ENCODE measurements at regions not wholly inside any gene's neighbourhood (a gene's known extent, or its start where the extent isn't known, plus 50 kb on each side); places are given as distances from the start of the nearest gene placed in this dataset.
"Not testable (repeated sequence)": the region's sequence is repeated elsewhere in the genome, so short reads cannot be mapped to it uniquely, and the experiment has no call there.

DNA sequence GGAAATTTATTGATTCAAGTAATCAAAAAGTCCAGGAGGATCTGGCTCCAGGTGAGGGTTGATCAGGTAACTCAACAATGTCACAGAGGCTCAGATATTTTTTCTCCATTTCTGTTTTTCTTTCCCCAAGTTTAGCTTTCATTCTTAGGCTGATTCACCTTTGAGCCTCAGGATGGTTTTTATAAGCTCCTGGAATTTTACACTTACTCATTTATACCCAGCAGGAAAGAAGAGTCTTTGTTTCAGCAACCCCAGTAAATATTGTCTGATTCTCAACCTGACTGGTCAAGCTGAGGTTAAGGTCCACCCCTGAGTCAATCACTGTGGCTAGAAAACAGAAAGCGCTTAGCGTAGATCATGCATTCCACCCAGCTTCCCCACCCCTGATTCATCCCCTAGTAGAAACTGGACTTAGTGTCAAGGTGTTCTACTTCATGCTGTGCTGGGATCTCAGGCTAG lies 500.6 kb downstream of the KIF4B start:
- no peak for DNase-seq

DNA sequence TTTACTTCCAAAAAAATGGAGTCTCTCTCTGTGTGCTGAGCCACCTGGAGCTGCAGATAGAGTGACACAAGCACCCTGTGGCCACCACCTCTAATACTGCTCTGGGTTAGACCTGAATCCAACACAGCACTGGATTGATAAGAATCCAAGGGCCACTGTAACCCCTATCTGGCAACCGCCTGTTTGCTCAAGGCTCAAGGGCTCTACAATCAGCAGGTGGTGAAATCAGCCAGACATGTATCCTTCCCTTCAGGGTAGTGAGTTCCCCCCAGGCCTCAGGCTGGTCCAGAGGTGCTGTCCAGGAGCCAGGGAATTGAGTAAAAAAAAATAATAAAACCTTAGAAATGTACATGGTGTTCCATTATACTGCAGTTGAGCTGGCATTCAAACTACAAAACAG lies 509.0 kb downstream of the KIF4B start:
- DNase-seq = no peak

DNA sequence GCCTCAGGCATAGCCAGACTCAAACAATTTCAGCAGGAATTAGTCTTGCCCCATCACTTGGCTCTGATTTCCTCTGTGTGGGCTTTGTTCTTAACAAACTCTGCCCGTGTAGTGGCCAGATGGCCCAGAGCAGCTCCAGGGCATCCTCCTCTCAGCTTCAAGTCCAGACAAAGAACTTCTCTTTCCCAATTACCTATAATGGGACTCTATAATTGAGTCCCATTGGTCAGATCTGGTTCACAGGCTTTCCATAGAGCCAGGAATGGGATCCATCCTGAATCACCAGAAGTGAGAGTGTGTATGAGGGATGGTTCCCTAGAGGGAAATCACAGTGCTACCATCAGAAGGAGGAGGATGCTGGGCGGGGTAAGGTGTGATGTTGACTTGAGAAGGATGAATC lies 515.8 kb downstream of the KIF4B start:
- DNase-seq = no peak

DNA sequence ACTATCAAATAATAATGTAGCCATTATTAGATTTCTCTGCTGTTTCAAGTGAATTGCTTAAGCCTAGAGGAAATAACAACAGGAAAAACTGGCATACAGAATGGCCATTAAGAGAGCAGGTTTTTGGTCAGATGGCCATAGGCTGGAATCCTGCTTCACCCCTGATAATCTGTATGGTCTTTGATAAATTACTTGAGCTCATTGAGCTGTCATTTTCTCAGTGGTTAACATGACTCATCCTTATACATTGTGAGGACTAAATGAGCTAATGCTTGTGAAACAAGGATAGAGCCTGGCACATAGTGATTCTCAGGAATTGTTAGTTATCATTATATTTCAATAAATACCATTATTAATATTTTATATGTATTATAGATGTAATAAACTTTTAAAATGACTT lies 516.5 kb downstream of the KIF4B start:
- no peak for DNase-seq

DNA sequence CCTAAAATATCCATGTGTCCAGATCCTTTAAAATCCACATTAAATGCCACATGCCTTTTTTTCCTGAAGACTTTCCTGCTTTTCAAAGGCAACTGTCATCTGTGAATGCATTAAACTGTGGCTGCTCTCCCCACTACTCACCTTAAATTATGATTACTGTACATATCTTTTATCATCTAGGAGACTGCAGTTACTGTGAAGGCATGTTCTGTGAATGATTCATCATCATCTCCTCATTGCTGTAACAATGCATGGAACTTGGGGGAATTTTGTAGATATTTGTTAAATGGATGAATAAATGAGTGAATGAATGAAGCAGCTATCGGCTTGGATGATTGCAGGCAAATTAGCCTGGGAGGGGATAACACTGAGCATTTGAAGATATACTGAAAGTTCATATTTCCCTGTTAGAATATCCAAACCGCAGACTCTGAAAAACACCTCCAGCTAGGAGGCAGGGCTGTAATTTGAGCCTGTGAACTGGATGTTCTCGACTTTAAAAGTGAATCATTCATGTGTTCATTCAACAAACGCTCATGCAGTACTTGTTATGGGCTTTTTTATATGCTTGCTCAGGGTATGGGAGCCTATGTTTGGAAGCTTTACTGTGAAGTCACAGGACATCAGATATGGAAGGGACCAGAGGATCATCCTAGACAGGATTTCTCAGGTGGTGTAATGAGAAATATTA lies 519.2 kb downstream of the KIF4B start:
- DNase-seq = no peak

DNA sequence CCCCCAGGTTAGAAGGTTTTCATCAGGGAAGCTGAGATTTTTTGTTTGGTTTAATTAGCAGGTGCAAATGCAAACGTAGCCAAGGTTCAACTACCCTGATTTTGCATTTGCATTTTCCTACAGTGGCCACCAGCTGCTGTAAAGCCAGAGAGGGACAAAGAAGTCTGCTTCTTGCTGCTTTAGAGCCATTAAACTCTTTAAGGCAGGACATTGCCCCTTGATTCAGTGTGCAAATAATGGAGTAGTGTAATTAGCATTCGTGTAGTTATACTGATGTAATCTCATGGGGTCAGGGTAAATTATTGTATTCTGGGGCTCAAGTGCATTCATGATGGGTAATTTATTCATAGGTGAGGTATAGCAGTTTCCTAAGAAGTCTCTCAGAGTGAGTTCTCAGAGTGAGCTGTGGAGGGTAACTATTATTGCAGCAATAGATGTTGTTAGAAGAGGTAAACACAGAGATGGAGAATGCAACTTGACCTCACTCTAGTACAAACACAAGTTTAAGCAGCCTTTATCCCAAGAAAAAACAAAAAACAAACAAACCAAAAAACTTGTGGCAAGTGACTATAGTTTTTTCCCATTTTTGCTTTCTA lies 526.5 kb downstream of the KIF4B start:
- no peak for DNase-seq

DNA sequence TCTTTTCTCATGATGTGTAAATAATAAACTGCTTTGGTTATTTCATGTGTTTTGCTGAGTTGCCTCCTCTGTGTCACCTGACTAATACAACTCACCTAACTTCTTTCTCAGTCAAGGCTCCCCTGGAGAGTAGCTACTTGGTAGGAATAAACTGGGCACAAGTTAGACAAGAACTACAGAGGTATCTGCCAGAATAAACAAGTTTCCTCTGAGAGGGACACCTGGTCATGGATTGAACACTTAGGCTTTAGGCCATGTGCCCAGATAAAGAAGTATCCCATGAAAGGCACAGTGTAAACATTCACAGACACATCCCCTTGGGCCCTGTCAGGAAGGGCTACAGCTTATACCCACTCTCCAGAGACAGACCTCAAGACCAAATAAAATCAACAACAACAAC lies 532.5 kb downstream of the KIF4B start:
- no peak for DNase-seq

DNA sequence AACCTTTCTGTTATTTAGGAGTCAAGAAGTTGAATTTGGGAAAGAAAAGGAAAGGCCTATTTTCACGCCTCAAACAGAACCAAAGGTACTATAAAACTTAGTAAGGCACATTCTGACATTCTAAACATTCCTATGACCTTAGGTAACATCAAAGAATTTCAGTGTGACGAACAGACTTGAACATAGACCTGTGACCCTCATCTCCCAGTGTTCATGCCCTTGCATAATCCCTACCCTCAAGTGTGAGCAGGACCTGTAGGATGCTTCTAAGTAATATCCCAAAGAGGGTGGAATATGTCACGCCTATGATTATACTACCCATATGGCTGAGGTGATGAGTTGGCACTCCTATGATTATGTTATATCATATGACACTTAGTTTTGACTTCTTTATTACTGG lies 540.9 kb downstream of the KIF4B start:
- DNase-seq = no peak

DNA sequence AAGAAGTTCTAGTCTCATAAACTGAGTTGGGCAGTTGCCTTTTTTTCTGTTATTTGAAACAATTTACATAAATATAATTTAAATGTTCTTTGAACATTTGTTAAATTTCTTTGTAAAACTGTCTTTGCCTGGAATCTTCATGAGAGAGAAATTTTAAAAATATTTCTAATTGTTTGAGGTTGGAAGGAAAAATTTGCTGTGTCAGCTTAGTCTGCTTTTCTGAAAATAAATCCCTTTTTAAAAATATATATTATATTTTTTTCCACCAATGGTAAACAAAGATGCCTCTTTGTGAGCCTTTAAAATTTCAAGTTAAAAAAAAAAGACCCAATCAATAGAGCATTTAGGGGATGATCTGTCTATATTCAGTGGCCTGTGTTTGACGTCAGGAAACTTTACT lies 542.7 kb downstream of the KIF4B start:
- DNase-seq = no peak

DNA sequence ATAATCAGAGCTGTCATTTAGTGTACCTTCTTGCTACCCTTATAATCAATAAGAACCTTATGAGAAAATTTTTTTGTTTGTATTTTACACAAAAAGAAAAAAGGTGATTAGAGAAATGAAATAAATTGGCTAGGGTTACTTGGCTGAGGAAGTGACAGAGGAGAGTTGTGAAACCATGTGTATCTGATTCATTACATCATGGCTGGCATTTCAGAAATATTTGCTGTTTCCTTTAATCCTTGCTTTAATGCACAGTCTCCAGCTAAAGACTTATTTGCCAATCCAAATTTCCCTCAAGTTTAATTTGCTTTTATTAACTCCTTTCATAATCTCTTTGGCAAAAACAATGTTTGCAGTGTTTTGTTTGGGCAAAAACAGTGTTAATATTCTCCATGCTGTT lies 543.1 kb downstream of the KIF4B start:
- no peak for DNase-seq

DNA sequence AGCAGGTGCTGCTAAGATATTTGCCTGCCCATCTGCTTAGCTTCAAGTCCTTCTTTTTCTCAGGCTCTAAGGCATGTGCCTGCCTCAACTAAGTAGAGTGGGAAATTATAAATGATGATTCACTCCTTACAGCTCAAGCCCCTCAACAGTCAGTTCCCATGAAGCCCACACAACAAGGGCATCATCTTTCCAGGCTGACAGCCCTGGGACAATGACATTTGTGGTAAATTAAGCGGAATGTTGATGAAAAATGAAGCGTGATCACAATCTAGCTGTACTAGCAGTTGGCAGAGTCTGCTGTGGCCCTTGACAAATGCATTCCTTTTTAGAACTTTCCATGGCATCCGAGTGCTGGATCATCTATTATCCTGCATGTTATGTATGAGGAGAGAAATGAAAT lies 548.6 kb downstream of the KIF4B start:
- DNase-seq = no peak

DNA sequence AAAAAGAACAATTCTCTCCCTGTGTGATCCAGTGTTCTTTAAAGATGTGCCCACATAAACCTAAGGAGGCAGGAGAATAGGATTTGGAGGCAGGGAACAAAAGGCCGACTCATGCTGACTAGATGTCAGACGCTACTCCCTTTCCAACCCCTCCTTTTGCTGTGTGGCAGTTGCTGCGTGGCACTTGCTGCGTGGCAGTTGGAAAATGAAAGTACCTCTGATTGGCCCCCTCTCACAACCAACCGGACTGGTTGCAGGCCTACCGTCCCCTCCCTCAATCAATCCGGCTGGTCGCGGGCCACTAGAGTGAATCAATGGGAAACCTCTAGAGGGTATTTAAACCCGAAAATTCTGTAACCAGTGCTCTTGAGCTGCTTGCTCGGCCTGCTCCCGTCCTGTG lies 551.0 kb downstream of the KIF4B start:
- DNase-seq = no peak

DNA sequence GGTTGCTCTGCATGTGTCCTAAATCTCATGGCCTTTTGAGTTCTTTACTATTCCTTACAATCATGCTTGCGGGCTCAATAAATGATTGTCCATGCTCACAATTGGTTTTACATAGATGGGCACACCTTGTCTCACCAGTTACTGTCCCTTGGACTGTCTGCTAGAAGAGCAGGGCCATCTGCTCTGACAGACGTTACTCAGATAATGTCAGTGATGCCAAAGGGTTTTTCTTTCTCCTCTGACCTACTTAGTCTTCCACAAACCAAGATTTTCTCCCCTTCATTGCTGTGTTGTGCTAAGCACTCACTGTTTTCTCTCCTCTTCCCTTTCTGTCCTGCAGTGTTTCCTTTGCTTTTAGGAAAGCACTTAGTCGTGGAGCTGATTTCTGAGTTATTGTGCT lies 562.3 kb downstream of the KIF4B start:
- DNase-seq = no peak

DNA sequence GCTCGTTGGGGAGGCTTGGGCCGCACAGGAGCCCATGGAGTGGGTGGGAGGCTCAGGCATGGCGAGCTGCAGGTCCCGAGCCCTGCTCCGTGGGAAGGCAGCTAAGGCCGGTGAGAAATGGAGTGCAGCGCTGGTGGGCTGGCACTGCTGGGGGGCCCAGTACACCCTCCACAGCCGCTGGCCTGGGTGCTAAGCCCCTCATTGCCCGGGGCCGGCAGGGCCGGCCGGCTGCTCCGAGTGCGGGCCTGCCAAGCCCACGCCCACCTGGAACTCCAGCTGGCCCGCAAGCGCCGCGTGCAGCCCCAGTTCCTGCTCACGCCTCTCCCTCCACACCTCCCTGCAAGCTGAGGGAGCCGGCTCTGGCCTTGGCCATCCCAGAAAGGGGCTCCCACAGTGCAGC lies 573.3 kb downstream of the KIF4B start:
- not testable (repeated sequence) for DNase-seq

DNA sequence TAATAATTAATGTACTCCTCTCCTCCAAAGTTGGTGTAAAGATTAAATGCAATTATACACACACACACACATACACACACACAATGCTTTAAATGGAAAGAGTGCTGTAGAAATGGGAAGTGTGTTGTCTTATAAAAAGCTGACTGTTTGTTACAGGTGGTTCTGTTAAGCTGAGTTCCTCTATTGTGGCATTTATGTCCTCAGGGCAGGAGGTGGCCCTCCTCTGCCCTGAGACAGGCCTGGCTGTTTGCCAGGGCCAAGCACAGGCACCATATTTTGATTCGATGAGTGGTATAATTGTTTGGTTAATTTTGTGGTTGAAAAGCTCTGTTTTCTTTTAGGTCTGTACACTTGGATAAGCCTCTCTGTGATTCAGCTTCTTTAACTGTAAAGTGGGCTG lies 573.9 kb downstream of the KIF4B start:
- no peak for DNase-seq

DNA sequence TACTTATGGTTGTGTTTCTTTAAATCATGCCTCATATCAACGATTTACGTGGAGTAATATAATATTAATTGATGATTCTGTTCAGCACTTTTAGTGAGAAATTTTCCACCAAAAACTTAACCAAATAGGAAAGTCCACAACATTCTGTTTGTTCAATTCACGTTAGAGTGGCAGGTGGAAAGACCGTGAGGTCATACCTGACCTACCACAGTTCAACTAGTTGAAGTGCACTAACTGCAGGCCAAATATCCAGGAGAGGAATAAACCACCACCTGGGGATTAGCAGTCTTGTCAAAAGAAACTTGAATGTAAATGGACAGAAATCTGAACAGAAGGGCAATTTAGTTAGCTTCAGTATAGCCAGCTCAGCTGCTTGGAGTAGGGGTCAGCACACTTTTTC lies 577.7 kb downstream of the KIF4B start:
- no peak for DNase-seq

DNA sequence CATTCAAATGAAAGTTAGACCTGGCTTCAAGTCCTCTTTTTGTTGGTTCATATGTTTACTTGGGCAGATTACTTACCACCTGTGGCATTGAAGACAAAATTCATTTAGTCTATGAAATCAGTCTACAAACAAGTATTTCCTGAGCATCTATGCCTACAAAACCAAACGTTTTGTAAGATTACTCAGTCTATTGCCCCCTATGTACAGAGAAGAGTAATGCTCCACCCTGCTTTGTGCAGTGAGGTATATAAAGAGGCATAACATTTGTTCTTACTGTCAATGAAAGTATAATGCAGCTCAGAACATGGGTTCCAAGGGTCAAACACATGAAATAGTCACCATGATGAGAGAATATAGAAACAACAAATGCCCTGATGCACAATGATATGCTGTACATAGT lies 580.7 kb downstream of the KIF4B start:
- no peak for DNase-seq

DNA sequence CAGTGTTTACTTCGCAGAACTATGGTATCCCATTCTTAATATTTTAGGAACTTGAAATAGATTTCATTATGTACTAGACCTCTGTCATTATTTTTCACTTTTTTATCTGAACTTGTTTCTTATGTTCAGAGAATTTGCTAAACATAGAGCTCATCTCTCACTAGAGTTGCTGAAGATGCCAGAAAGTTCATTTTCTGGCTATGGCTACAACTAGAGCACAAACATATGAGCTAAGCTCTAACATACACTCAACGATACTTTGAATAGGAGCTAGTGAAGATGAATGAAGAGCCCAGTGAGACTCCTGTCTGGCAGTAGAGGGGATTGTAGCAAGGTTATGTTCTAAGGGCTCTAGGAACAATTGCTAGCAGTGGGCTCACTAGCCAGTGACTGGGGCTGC lies 582.2 kb downstream of the KIF4B start:
- DNase-seq = no peak

DNA sequence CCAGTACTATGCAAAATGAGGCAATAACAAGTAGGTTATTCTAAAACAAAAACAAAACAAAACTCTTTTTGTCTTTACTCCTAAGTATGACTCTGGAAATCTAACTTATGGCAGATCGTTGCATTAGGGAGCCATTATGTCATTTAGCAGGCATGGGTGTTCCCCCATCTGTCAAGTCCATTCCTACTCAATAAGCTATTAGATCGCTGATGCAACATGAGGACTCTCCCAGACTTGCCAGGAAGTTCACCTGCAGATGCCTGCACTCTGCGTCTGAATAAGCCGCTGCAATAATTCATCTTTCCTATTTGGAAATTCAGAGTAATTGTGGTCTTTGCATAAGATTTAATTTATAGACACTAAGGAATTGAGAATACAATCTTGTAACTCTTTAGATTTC lies 585.0 kb downstream of the KIF4B start:
- DNase-seq = no peak

DNA sequence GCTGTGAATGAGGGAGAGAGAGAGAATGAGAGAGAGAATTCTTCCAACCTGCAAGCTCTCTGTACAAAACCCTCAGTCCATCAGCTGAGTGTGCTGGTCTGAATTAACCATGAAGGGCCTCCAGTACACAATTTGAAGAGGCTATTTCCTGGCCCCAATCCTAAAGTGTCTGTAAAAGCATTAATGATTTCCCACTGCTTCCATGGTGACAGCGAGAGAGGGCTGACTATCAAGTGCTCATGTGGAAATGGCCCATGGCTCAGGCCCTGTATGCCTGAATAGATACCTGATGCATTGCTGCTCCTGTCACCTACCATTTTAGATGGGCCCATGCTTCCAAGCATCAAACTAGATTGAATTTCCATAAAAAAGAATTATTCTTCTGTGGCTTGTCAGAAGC lies 592.4 kb downstream of the KIF4B start:
- DNase-seq = no peak

DNA sequence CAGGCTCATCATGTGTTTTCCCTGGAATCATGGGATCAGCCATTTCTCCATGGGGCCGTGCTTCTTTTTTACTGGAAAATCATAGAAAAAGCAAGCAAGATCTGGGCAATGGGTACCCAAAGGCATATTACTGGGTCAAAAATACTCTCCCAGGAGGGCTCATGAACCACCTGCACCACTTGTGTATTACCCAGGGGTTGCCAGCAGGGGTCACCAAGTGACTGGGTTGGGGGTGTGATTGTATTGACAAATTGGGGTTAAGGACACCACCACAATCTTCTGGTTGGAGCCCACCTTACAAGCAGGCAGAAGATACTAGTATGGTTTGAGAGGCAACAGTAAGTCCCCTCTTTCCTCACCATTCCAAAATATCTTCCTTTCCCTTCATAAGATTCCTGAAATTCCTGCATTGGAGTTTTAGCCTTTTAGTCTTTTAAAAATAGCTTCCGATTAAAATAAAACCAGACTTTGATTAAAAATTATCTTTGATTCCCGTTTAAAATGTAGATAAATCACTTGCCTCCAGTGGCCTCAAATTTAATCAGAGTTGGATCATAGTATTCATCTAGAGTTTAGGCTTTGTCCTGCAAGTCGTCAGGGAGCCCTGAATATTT lies 603.3 kb downstream of the KIF4B start:
- DNase-seq = peak; percentile 36

DNA sequence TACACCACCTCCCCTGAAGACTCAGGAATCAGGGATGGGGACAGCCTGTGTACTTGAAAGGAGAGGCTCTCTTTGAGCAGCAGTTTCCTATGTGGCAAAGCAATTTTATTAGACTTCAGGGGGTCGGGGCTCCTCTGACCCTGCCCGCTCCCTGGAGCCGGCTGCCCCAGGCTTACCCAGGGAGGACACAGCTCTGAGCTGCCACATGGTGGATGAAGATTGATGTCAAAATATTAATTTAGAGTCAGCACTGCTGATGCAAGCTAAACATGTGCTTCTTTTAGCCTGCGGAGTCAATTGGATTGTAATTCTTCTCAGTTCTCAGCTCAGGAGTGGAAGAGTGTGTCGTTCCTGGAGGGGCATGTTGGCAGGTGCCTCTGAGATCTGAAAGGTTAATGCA lies 606.1 kb downstream of the KIF4B start:
- DNase-seq = no peak

DNA sequence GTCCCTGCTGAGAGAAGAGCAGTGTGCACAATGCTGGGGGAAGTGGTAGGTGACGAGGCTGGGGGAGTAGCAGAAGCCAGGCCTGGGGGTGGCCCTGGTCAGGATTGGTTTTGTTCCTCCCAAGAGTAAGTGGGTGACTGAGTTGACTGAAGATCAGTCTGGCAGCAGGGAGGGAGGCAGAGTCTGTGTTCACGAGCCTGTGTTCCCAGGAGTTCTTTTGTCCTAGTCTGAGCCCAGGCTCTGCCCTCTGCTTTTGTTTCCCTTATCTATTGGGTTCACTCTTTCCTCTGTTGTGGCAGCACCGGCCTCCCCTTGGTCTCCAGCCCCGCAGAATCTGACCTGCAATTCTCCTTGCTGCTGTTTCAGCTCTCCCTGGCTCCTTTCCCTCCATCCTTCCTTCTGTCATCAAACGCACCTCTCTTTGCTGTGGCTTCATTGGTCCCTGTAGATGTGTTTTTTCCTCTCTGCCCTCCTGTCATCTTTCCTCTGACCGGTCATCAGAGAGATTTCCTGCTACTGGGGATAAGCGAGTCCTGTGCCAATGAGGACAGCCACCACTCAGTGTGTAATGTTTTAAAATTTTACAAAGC lies 607.4 kb downstream of the KIF4B start:
- no peak for DNase-seq

DNA sequence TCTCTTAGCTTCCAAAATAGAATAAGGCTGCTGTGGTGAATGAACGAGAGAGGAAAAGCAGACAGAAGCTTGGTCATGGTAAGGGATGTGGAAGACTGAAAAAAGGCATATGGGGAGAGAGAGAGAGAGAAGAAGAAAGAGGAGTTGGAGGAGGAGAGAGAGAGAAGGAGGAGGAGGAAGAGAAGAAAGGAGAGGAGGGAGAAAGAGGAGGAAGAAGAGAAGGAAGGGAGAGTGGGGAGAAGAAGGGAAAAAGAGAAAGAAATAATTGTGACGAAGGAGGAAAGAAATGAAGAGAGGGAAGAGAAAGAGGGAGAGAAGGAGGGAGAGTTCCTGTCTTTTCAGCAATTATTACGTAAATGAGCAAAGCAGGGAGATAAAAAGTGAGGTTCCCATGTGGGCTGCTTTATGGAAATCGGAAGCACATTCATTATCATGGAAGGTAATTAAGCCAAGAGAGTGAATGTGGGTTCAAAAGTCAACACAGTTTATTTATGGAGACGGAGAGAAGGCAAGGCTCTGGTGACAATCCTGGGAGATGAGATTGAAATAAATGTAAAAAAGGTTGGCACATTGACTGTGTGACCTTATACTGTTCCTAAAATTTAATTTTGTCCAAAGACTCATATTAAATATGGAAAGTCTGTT lies 611.2 kb downstream of the KIF4B start:
- no peak for DNase-seq

Measured in CD4-positive, alpha-beta T cell treated with Interleukin-4 for 4 hours (primary cell).